D721Med (cell line): ENCODE measurements at regions not wholly inside any gene's neighbourhood (a gene's known extent, or its start where the extent isn't known, plus 50 kb on each side); places are given as distances from the start of the nearest gene placed in this dataset.

ENCODE experiments used
- DNase-seq: peaks from one replicate; pipeline ENCODE4 v3.0.0; 2011; ENCODE audit warnings: low spot score; ENCODE audit not compliant: insufficient read length
- FAIRE-seq: peaks from 2 replicates; lab custom pipeline; 2011; peaks lifted over from hg19 to GRCh38; lab: Jason Lieb, UNC
- CTCF ChIP-seq: IDR thresholded peaks from 2 replicates; pipeline ENCODE4 v1.5.1; 2012; ENCODE audit warnings: mild to moderate bottlenecking, control low read depth; ENCODE audit not compliant: insufficient read depth; ENCODE audit errors: missing control alignments

- no peak for TF ChIP-seq CTCF
- DNase-seq (no peak), FAIRE-seq (no peak)
Measured at GRCh38 chr10:89879121-89879520, 177.7 kb downstream of the KIF20B start.

DNA sequence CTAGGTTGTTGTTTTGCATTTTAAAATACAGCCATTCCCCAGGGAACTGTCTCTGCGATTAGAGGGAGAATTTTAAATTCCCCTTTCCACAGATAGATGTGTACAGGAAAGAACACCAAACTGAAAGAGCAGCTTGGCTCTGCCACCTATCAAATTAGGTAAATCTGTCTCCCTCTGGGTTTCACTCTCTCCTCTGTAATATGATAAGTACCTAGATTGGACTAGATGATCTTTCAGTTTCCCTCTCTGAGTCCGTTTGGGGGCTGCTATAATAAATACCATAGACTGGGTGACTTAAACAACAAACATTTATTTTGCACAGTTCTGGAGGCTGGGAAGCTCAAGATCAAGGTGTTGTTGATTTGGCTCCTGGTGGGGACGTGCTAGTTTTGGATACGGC, 186.0 kb downstream of the KIF20B start:
- FAIRE-seq (no peak), DNase-seq (no peak)
- no peak for TF ChIP-seq CTCF

DNA sequence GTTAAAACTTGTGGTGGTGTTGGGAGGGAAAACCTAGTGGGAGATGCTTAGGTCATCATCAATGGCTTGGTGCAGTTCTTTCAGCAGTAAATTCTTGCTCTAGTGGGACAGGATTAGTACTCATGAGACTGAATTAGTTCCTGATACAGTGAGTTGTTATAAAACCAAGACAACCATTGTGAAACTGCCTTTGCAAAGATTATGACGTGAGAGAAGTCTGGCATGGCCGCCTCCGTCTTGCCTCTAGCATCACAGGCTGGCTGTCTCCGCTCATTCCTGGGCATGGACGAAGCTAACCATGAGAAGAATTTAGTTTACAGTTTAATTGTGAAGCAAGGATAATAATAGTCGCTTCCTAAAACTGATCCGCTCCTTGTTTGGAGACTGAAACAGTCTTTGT, 186.4 kb downstream of the KIF20B start:
- DNase-seq (no peak), FAIRE-seq (no peak)
- no peak for TF ChIP-seq CTCF

- no peak for DNase-seq
- FAIRE-seq: no peak
- TF ChIP-seq CTCF: no peak
Measured at GRCh38 chr10:89888321-89889070, 187.1 kb downstream of the KIF20B start.

DNA sequence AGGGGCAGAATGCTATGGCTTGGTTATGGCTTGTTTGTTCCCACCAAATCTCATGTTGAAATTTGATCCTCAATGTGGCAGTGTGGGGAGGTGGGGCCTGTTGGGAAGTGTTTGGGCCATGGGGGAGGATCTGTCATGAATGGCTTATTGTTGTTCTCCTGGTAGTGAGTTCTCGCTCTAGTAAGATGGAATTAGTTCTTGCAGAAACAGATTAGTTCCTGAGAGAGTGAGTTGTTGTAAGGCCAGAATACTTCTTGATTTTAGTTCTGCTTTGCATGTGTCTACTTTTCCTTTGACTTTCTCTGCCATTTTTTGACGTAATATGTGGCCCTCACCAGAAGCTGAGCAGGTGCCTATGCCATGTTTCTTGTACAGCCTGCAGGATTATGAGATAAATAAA, 188.2 kb downstream of the KIF20B start:
- no peak for DNase-seq
- no peak for TF ChIP-seq CTCF
- FAIRE-seq: no peak

- TF ChIP-seq CTCF: no peak
- no peak for DNase-seq
- no peak for FAIRE-seq
Measured at GRCh38 chr10:89891006-89891535, 189.7 kb downstream of the KIF20B start.

DNA sequence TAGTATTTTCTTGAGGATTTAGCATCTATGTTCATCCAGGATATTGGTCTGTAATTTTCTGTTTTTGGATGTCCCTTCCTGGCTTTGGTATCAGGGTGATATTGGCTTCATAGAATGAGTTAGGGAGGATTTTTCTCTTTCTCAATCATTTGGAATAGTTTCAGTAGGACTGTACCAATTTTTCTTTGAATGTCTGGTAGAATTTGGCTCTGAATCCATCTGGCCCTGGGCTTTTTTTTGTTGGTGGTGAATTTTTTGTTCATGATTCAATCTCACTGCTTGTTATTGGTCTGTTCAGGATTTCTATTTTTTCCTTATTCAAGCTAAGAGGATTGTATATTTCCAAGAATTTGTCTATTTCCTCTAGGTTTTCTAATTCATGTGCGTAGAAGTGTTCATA, 192.7 kb downstream of the KIF20B start:
- DNase-seq (no peak), FAIRE-seq (no peak)
- no peak for TF ChIP-seq CTCF
